Mucosa of stomach (tissue), 1 donor: ENCODE measurements at regions not wholly inside any gene's neighbourhood (a gene's known extent, or its start where the extent isn't known, plus 50 kb on each side); places are given as distances from the start of the nearest gene placed in this dataset.
"Not testable (repeated sequence)": the region's sequence is repeated elsewhere in the genome, so short reads cannot be mapped to it uniquely, and the experiment has no call there.

ENCODE experiments used
- H3K27me3 ChIP-seq: one replicate; pipeline ENCODE4 v1.7.0; 2013; ENCODE audit warnings: mild to moderate bottlenecking, low read length; ENCODE audit not compliant: control insufficient read depth, insufficient read depth
- H3K36me3 ChIP-seq: one replicate; pipeline ENCODE4 v1.7.0; 2013; ENCODE audit warnings: low read length; ENCODE audit not compliant: control insufficient read depth, insufficient read depth
- H3K4me1 ChIP-seq: one replicate; pipeline ENCODE4 v1.7.0; 2013; ENCODE audit warnings: mild to moderate bottlenecking, low read length; ENCODE audit not compliant: control insufficient read depth, insufficient read depth
- H3K4me3 ChIP-seq: one replicate; pipeline ENCODE4 v1.7.0; 2013; ENCODE audit warnings: low read length
- H3K9ac ChIP-seq: one replicate; pipeline ENCODE4 v1.7.0; 2013; ENCODE audit warnings: mild to moderate bottlenecking, low read length, moderate library complexity
- H3K9me3 ChIP-seq: one replicate; pipeline ENCODE4 v1.7.0; 2013; ENCODE audit warnings: mild to moderate bottlenecking, low read length, moderate library complexity; ENCODE audit not compliant: control insufficient read depth
- donor health status: Pancreatic carcinoma.

GRCh38 chr17:68686108-68686988 lies 85.2 kb upstream of the FAM20A start:
- Histone ChIP-seq H3K9me3 (no peaks in the 10 kb centered on the region), H3K36me3 (no peaks in the 10 kb centered on the region), H3K4me3 (no peak overlapping the region), H3K9ac (no peak overlapping the region), H3K27me3 (no peaks in the 10 kb centered on the region), H3K4me1 (no peaks in the 10 kb centered on the region)

- no peak overlapping the region for H3K9ac ChIP-seq
These were observed 83.8 kb upstream of the FAM20A start for GRCh38 chr17:68684949-68685357.

GRCh38 chr17:68682903-68683302 lies 81.7 kb upstream of the FAM20A start:
- Histone ChIP-seq H3K4me3 (no peak overlapping the region), H3K9me3 (no peaks in the 10 kb centered on the region), H3K4me1 (no peaks in the 10 kb centered on the region), H3K36me3 (no peaks in the 10 kb centered on the region), H3K9ac (no peak overlapping the region), H3K27me3 (no peaks in the 10 kb centered on the region)

More at GRCh38 chr17:68684949-68685357, 83.8 kb upstream of the FAM20A start:
- no peaks in the 10 kb centered on the region for H3K9me3 ChIP-seq
- H3K4me1 ChIP-seq, result no peaks in the 10 kb centered on the region
- no peak overlapping the region for H3K4me3 ChIP-seq
- H3K27me3 ChIP-seq, result no peaks in the 10 kb centered on the region
- H3K36me3 ChIP-seq, result no peaks in the 10 kb centered on the region

- no peaks in the 10 kb centered on the region for H3K27me3 ChIP-seq
- H3K4me1 ChIP-seq, result no peaks in the 10 kb centered on the region
- H3K36me3 ChIP-seq, result no peaks in the 10 kb centered on the region
- H3K4me3 ChIP-seq, result no peak overlapping the region
- no peaks in the 10 kb centered on the region for H3K9me3 ChIP-seq
- H3K9ac ChIP-seq, result no peak overlapping the region
These were observed 78.7 kb upstream of the FAM20A start for GRCh38 chr17:68679882-68680281.

- Histone ChIP-seq H3K9ac (no peak overlapping the region), H3K27me3 (no peaks in the 10 kb centered on the region), H3K36me3 (no peaks in the 10 kb centered on the region), H3K4me3 (no peak overlapping the region), H3K4me1 (no peaks in the 10 kb centered on the region), H3K9me3 (no peaks in the 10 kb centered on the region)
These were observed 75.7 kb upstream of the FAM20A start for GRCh38 chr17:68676856-68677255.

- H3K27me3 ChIP-seq, result no peaks in the 10 kb centered on the region
- no peaks in the 10 kb centered on the region for H3K9me3 ChIP-seq
- H3K4me1 ChIP-seq, result no peaks in the 10 kb centered on the region
- no peaks in the 10 kb centered on the region for H3K36me3 ChIP-seq
- no peak overlapping the region for H3K9ac ChIP-seq
- H3K4me3 ChIP-seq, result no peak overlapping the region
These were observed 74.6 kb upstream of the FAM20A start for GRCh38 chr17:68675723-68676122.

- Histone ChIP-seq H3K4me1 (no peaks in the 10 kb centered on the region), H3K4me3 (no peak overlapping the region), H3K27me3 (no peaks in the 10 kb centered on the region), H3K9ac (no peak overlapping the region), H3K36me3 (no peaks in the 10 kb centered on the region), H3K9me3 (no peaks in the 10 kb centered on the region)
These were observed 73.1 kb upstream of the FAM20A start for GRCh38 chr17:68674029-68674925.

- Histone ChIP-seq H3K9me3 (no peaks in the 10 kb centered on the region), H3K4me1 (no peaks in the 10 kb centered on the region), H3K36me3 (no peaks in the 10 kb centered on the region), H3K4me3 (no peak overlapping the region), H3K27me3 (no peaks in the 10 kb centered on the region), H3K9ac (no peak overlapping the region)
These were observed 70.0 kb upstream of the FAM20A start for GRCh38 chr17:68670967-68671693.

GRCh38 chr17:68666438-68666837 lies 65.3 kb upstream of the FAM20A start:
- not testable (repeated sequence) for H3K36me3 ChIP-seq, H3K4me1 ChIP-seq, H3K9me3 ChIP-seq, H3K9ac ChIP-seq, H3K4me3 ChIP-seq, H3K27me3 ChIP-seq

GRCh38 chr17:68665373-68665772 lies 64.2 kb upstream of the FAM20A start:
- H3K9ac ChIP-seq, result no peak overlapping the region
- H3K4me1 ChIP-seq, result no peaks in the 10 kb centered on the region
- H3K4me3 ChIP-seq, result no peak overlapping the region
- no peaks in the 10 kb centered on the region for H3K9me3 ChIP-seq
- H3K36me3 ChIP-seq, result no peaks in the 10 kb centered on the region
- no peaks in the 10 kb centered on the region for H3K27me3 ChIP-seq

GRCh38 chr17:68662479-68662878 lies 61.3 kb upstream of the FAM20A start:
- no peaks in the 10 kb centered on the region for H3K9me3 ChIP-seq
- H3K9ac ChIP-seq, result no peak overlapping the region
- H3K4me3 ChIP-seq, result no peak overlapping the region
- H3K27me3 ChIP-seq, result no peaks in the 10 kb centered on the region
- no peaks in the 10 kb centered on the region for H3K4me1 ChIP-seq
- H3K36me3 ChIP-seq, result no peaks in the 10 kb centered on the region
